Stimulated activated CD4-positive, alpha-beta T cell treated with anti-CD3 and anti-CD28 coated beads, Interleukin-2, amount 100 ng/mL, for 48 hours (primary cell): ENCODE measurements at regions not wholly inside any gene's neighbourhood (a gene's known extent, or its start where the extent isn't known, plus 50 kb on each side); places are given as distances from the start of the nearest gene placed in this dataset.

Experiments used
- DNase-seq, 2 donors: peaks; one replicate each; pipeline ENCODE4 v3.0.0-alpha.2; 2020

GRCh38 chr7:67698354-67698753 lies 701.7 kb downstream of the TYW1 start:
- no peak for DNase-seq

DNA sequence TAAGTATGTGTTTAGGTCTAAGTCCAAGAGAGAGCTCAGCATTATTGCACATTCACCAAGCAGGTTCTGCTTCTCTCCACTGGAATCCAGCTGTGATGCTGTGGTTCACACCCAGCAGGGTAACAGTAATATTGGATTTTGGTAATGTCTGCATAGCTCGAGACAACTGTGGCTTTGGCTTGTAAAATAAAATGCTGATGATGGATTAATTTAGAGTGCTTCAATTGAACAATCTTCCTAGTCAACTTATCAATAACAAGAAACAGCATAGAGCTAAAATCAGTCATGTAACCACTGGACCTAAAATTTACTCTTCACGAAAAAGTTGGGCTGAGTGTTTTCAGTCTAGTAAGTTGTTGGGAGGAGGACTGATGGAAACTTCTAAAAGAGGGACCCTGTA lies 709.2 kb downstream of the TYW1 start:
- no peak for DNase-seq

GRCh38 chr7:67711706-67712105 lies 715.1 kb downstream of the TYW1 start:
- no peak for DNase-seq

- DNase-seq, result no peak
Measured at GRCh38 chr7:67713451-67714056, 716.9 kb downstream of the TYW1 start.

- DNase-seq, result no peak
Measured at GRCh38 chr7:67716729-67717128, 720.1 kb downstream of the TYW1 start.

- no peak for DNase-seq
Measured at GRCh38 chr7:67723591-67723990, 727.0 kb downstream of the TYW1 start.

GRCh38 chr7:67724435-67724834 lies 727.8 kb downstream of the TYW1 start:
- DNase-seq, result no peak

DNA sequence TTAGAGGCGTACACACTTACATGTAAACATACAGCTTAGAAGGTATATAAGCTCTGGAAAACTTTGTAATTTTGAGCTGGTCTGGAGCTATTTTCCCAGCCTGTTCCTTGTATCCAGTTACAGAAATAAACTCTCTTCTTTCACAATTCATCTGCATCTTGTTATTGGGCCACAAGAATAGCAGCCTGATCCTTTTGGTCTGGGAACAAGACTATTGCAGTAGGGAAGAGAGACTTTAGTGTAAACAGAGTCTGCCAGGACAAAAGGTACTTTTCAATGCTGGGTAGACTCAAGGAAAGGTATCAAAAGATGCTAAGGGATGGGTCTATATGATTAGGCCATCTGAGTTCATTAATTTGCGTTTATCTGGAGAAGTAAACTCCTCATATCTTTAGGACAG lies 728.3 kb downstream of the TYW1 start:
- no peak for DNase-seq

DNA sequence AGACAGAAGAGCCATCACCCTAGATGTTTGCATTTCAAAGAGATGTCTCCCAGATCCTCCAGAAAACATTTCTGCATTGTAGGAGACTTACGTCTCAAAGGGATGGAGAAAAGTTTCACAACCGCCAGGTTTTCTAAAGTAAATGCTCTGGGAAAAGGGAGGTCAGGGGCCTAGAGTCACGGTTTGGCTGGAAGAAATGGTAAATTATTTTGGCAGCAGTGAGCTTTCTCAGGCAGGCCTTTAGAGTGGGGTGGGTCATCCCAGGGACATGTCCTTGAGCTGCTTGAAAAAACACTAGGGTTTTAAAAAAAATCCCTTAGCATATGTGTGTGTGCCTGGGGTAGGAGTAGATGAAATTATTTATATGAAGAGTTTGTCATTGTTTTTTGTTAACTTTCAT lies 728.8 kb downstream of the TYW1 start:
- no peak for DNase-seq

DNA sequence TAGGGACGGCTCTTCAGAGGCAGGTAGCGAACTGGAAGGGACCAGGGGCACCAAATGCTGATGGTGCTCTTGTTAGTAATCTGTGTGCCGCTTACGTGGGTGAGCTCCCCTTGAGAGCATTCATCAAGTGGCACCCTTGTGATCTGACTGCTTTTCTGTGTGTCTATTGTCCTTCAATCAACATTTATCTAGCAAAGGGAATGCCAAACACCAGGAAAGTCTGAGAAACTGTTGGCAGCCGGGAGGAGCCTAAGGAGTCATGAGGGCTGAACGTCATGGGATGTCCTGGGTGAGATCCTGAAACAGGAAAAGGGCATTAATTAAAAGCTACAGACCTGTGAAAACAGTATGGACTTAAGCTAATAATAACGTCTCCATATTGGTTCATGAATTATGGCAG lies 733.1 kb downstream of the TYW1 start:
- DNase-seq, result no peak

GRCh38 chr7:67731704-67732103 lies 735.1 kb downstream of the TYW1 start:
- no peak for DNase-seq

DNA sequence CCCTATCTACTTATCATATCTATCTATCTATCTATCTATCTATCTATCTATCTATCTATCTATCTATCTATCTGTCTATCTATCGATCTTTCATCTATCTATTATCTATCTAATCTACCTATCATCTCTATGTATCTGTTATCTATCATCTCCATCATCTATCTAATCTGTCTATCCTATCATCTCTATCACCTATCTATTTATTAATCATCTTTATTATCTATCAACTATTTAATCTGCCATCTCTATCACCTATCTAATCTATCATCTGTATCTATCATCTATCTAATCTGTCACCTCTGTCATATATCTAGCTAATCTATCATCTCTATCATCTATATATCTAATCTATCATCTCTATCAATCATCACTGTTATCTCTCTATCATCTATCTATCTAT lies 736.3 kb downstream of the TYW1 start:
- no peak for DNase-seq

DNA sequence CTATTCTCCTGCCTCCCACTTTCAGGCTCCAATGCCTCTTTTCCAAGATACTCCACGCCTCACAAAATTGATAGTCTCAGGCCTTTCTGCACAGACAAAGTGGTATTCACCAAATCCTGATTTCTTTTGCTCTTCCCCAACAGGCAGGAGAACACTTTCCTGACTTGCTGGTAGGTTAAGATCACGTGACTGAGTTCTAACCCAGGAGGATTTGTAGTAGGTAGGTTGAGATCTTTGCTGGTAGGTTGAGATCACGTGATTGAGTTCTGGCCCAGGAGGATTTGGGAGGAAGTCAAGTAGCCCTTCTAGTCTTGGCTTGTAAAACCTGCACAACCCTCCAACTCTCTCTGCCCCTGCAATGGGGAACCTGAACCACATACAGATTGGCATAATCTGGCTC lies 741.5 kb downstream of the TYW1 start:
- no peak for DNase-seq

- no peak for DNase-seq
Measured at GRCh38 chr7:67738958-67739357, 742.3 kb downstream of the TYW1 start.

GRCh38 chr7:67743501-67743900 lies 746.9 kb downstream of the TYW1 start:
- no peak for DNase-seq

- DNase-seq, result no peak
Measured at GRCh38 chr7:67752227-67752626, 755.6 kb downstream of the TYW1 start.

DNA sequence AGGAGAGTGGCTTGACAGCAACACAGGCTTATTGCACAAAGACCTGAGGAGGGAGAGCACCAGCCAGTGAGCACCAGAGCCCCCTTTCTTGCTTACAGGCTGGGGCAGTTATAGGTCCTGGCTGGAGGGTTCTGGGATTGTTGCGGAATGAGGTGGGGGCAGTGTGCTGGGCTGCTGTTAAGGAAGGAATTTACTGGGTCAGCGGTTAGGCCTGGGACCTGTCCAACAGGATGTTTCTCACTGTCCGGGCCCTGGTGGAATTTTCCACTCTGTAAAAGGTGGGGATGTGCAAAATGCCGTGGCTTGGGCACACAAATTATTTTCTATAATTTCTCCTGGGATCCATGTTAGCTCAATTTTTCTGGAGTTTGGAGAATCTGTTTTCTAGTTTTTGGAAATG lies 757.3 kb downstream of the TYW1 start:
- DNase-seq, result no peak

DNA sequence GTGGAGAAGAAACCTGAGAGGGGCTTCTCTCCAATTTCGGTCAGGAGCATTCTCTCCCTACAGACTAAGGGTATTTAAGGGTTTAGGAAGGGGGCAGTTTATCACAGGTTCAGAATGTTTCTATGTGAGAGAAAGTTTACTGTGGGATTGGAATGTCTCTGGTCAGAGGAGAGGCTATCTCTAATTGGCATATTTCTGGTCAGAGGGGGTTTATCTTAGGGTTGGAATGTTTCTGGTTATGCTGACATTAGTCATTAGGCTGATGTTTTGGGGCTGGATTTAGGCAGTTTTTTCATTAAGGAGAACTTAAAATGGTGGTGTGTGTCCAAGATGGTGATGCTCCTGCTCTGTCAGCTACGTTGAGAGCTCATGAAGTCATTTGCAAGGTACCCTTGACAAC lies 758.0 kb downstream of the TYW1 start:
- no peak for DNase-seq

- DNase-seq, result no peak
Measured at GRCh38 chr7:67758551-67758950, 761.9 kb downstream of the TYW1 start.

GRCh38 chr7:67760971-67761370 lies 764.3 kb downstream of the TYW1 start:
- no peak for DNase-seq

GRCh38 chr7:67762516-67762915 lies 765.9 kb downstream of the TYW1 start:
- DNase-seq, result no peak

DNA sequence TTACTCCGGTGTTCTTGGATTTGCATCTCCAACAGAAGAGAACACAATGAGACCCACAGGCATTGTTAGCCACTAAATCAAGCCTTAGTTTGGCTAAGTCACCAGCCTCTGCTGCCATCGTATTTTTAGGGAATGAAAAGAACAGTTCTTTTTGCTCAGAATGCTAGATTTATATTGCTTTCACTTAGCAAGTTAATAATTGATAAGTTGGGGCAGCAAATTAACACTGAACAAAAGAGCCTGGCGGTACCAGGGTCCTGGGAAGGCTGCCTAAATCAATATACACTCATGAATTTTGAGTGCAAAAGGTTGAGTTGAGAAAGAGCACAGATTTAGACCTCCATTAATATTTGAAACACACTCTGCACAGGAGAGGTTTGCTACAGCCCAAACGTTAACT lies 767.7 kb downstream of the TYW1 start:
- no peak for DNase-seq

- DNase-seq, result no peak
Measured at GRCh38 chr7:67765481-67766175, 769.0 kb downstream of the TYW1 start.

DNA sequence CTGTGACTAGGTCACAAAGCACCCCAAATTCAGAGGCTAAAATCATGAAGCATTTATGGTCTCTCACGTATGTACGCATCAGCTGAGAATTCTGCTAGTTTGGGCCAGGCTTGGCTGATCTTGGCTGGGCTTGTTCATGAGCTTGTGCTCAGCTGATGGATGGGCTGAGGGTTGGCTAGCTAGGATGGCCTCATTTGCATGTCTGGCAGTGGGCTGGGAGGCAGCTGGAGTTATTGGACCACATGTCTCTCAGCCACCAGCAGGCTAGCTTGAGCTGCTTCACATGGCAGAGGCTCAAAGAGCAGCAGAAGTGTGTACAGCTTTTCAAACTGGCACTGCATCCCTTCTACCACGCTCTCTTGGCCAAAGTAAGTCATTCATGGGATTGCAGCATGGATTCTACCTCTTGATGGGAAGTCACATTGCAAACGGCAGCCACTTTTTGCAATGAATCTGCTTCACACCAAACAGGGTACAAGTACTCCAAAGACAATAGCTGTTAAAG lies 770.3 kb downstream of the TYW1 start:
- no peak for DNase-seq
